Panc1 (cell line): ENCODE measurements at regions not wholly inside any gene's neighbourhood (a gene's known extent, or its start where the extent isn't known, plus 50 kb on each side); places are given as distances from the start of the nearest gene placed in this dataset.

Source experiments
- POLR2AphosphoS5 ChIP-seq: IDR thresholded peaks from 2 replicates; pipeline ENCODE4 v1.6.1; 2012; ENCODE audit warnings: mild to moderate bottlenecking, low read depth, low read length, moderate library complexity
- SIN3A ChIP-seq: IDR thresholded peaks from 2 replicates; pipeline ENCODE4 v1.6.1; 2012; ENCODE audit warnings: low read depth, mild to moderate bottlenecking, low read length, moderate library complexity, borderline replicate concordance; ENCODE audit not compliant: insufficient read depth
- TCF7L2 ChIP-seq: IDR thresholded peaks from 2 replicates; pipeline ENCODE4 v1.6.1; 2011; ENCODE audit warnings: mild to moderate bottlenecking, low read depth, low read length, inconsistent platforms
- TF ChIP-seq, protein P1 (sequence below): fragments of 450-650 bp; IDR thresholded peaks from 2 replicates; pipeline ENCODE4 v1.5.1; 2017; ENCODE audit warnings: mild to moderate bottlenecking
- TF ChIP-seq, protein P2 (sequence below), 2 experiments: IDR thresholded peaks; 2 replicates each; pipeline ENCODE4 v1.6.1; 2011 to 2012; ENCODE audit warnings: low read depth in 2 of 2, control low read depth in 1 of 2, low read length in 1 of 2, mild to moderate bottlenecking in 1 of 2, moderate library complexity in 1 of 2; ENCODE audit not compliant: insufficient read depth in 1 of 2

- TF ChIP-seq, protein P1, sequence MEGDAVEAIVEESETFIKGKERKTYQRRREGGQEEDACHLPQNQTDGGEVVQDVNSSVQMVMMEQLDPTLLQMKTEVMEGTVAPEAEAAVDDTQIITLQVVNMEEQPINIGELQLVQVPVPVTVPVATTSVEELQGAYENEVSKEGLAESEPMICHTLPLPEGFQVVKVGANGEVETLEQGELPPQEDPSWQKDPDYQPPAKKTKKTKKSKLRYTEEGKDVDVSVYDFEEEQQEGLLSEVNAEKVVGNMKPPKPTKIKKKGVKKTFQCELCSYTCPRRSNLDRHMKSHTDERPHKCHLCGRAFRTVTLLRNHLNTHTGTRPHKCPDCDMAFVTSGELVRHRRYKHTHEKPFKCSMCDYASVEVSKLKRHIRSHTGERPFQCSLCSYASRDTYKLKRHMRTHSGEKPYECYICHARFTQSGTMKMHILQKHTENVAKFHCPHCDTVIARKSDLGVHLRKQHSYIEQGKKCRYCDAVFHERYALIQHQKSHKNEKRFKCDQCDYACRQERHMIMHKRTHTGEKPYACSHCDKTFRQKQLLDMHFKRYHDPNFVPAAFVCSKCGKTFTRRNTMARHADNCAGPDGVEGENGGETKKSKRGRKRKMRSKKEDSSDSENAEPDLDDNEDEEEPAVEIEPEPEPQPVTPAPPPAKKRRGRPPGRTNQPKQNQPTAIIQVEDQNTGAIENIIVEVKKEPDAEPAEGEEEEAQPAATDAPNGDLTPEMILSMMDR: no peak
- TF ChIP-seq, protein P2, sequence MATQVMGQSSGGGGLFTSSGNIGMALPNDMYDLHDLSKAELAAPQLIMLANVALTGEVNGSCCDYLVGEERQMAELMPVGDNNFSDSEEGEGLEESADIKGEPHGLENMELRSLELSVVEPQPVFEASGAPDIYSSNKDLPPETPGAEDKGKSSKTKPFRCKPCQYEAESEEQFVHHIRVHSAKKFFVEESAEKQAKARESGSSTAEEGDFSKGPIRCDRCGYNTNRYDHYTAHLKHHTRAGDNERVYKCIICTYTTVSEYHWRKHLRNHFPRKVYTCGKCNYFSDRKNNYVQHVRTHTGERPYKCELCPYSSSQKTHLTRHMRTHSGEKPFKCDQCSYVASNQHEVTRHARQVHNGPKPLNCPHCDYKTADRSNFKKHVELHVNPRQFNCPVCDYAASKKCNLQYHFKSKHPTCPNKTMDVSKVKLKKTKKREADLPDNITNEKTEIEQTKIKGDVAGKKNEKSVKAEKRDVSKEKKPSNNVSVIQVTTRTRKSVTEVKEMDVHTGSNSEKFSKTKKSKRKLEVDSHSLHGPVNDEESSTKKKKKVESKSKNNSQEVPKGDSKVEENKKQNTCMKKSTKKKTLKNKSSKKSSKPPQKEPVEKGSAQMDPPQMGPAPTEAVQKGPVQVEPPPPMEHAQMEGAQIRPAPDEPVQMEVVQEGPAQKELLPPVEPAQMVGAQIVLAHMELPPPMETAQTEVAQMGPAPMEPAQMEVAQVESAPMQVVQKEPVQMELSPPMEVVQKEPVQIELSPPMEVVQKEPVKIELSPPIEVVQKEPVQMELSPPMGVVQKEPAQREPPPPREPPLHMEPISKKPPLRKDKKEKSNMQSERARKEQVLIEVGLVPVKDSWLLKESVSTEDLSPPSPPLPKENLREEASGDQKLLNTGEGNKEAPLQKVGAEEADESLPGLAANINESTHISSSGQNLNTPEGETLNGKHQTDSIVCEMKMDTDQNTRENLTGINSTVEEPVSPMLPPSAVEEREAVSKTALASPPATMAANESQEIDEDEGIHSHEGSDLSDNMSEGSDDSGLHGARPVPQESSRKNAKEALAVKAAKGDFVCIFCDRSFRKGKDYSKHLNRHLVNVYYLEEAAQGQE (IDR thresholded peaks at IDR 0.05; ENCODE audit: insufficient read depth in 1 of 2, low read depth in 2 of 2, low read length in 1 of 2): no peak
- no peak for TF ChIP-seq SIN3A
- no peak for TF ChIP-seq POLR2AphosphoS5
- no peak for TF ChIP-seq TCF7L2
Measured at GRCh38 chr17:13365331-13365730, 236.4 kb downstream of the HS3ST3A1 start.
